GM12878 (cell line): ENCODE measurements at regions not wholly inside any gene's neighbourhood (a gene's known extent, or its start where the extent isn't known, plus 50 kb on each side); places are given as distances from the start of the nearest gene placed in this dataset.

Experiments
- CEBPB ChIP-seq, 2 experiments: fragments of 150-350 bp in 1 of 2; IDR thresholded peaks; 2 replicates each; pipeline ENCODE4 v1.6.1; 2012 to 2014; ENCODE audit warnings: low read depth in 2 of 2, low read length in 2 of 2, borderline replicate concordance in 1 of 2, inconsistent platforms in 1 of 2
- EZH2 ChIP-seq: IDR thresholded peaks from 2 replicates; pipeline ENCODE4 v1.6.1; 2012; ENCODE audit warnings: low read depth, mild to moderate bottlenecking, control low read depth, inconsistent platforms, low read length, borderline replicate concordance; ENCODE audit not compliant: control insufficient read depth
- NFXL1 ChIP-seq: fragments of 450-650 bp; IDR thresholded peaks from 2 replicates; pipeline ENCODE4 v1.6.1; 2017; ENCODE audit warnings: antibody characterized with exemption, mild to moderate bottlenecking, borderline replicate concordance
- POLR2AphosphoS2 ChIP-seq: IDR thresholded peaks from 2 replicates; pipeline ENCODE4 v1.6.1; 2011; ENCODE audit warnings: low read depth, mild to moderate bottlenecking, low read length, improper control_type of control experiment, moderate library complexity
- POLR2AphosphoS5 ChIP-seq: IDR thresholded peaks from 2 replicates; pipeline ENCODE4 v1.6.1; 2011; ENCODE audit warnings: mild to moderate bottlenecking, low read length, inconsistent platforms
- POU2F2 ChIP-seq: IDR thresholded peaks from 3 replicates; pipeline ENCODE4 v1.6.1; 2011; ENCODE audit warnings: low read depth, mild to moderate bottlenecking, low read length, borderline replicate concordance

- TF ChIP-seq CEBPB (IDR thresholded peaks at IDR 0.05; ENCODE audit: borderline replicate concordance in 1 of 2, low read depth in 2 of 2, low read length in 2 of 2) = no peak
- no peak for TF ChIP-seq NFXL1
- no peak for TF ChIP-seq POLR2AphosphoS5
- TF ChIP-seq EZH2 = no peak
- no peak for TF ChIP-seq POLR2AphosphoS2
- no peak for TF ChIP-seq POU2F2
These were observed 75.5 kb upstream of the IRS4 start for GRCh38 chrX:108811891-108812290.
